GM19035 (cell line): ENCODE measurements at regions not wholly inside any gene's neighbourhood (a gene's known extent, or its start where the extent isn't known, plus 50 kb on each side); places are given as distances from the start of the nearest gene placed in this dataset.

Experiments
- ATAC-seq: cut with Tn5 transposase; IDR thresholded peaks from one replicate; pipeline ENCODE4 v1.9.1; 2021; ENCODE audit not compliant: unreplicated experiment

GRCh38 chrX:39165773-39166172 lies 364.5 kb downstream of the MID1IP1 start:
- no peak for ATAC-seq

GRCh38 chrX:39167791-39168190 lies 366.5 kb downstream of the MID1IP1 start:
- ATAC-seq: peak; percentile 82

- ATAC-seq: no peak
Measured at GRCh38 chrX:39168609-39169008, 367.4 kb downstream of the MID1IP1 start.

GRCh38 chrX:39169976-39170375 lies 368.7 kb downstream of the MID1IP1 start:
- ATAC-seq: no peak

- no peak for ATAC-seq
Measured at GRCh38 chrX:39170464-39170863, 369.2 kb downstream of the MID1IP1 start.

- no peak for ATAC-seq
Measured at GRCh38 chrX:39171686-39172085, 370.4 kb downstream of the MID1IP1 start.

GRCh38 chrX:39174241-39174771 lies 373.0 kb downstream of the MID1IP1 start:
- ATAC-seq: no peak

- ATAC-seq: no peak
Measured at GRCh38 chrX:39174772-39175417, 373.6 kb downstream of the MID1IP1 start.

GRCh38 chrX:39175418-39176057 lies 374.3 kb downstream of the MID1IP1 start:
- ATAC-seq: no peak

GRCh38 chrX:39176105-39176504 lies 374.8 kb downstream of the MID1IP1 start:
- ATAC-seq: no peak

GRCh38 chrX:39189431-39189830 lies 388.2 kb downstream of the MID1IP1 start:
- no peak for ATAC-seq

GRCh38 chrX:39194673-39195072 lies 393.4 kb downstream of the MID1IP1 start:
- ATAC-seq: no peak

- no peak for ATAC-seq
Measured at GRCh38 chrX:39195156-39195555, 393.9 kb downstream of the MID1IP1 start.

- ATAC-seq: peak; percentile 98
Measured at GRCh38 chrX:39196192-39197102, 395.2 kb downstream of the MID1IP1 start.

GRCh38 chrX:39199429-39199828 lies 398.2 kb downstream of the MID1IP1 start:
- ATAC-seq: no peak

GRCh38 chrX:39201305-39201990 lies 400.2 kb downstream of the MID1IP1 start:
- ATAC-seq: no peak

GRCh38 chrX:39202641-39203040 lies 401.4 kb downstream of the MID1IP1 start:
- ATAC-seq: no peak

GRCh38 chrX:39203427-39203826 lies 402.2 kb downstream of the MID1IP1 start:
- no peak for ATAC-seq

GRCh38 chrX:39204353-39204752 lies 403.1 kb downstream of the MID1IP1 start:
- ATAC-seq: no peak

GRCh38 chrX:39204945-39205344 lies 403.7 kb downstream of the MID1IP1 start:
- no peak for ATAC-seq

GRCh38 chrX:39205467-39205866 lies 404.2 kb downstream of the MID1IP1 start:
- ATAC-seq: no peak
